ENCODE measurements at regions not wholly inside any gene's neighbourhood (a gene's known extent, or its start where the extent isn't known, plus 50 kb on each side); places are given as distances from the start of the nearest gene placed in this dataset.
"Not testable (repeated sequence)": the region's sequence is repeated elsewhere in the genome, so short reads cannot be mapped to it uniquely, and the experiment has no call there.

- Histone ChIP-seq H3K27me3 (ENCODE audit: low read length) (peaks cover 12% of the 10 kb centered on the region), H3K79me2 (ENCODE audit: low read length) (no peaks in the 10 kb centered on the region), H2AFZ (ENCODE audit: low read length) (no peak overlapping the region), H3K9me3 (ENCODE audit: low read length) (no peaks in the 10 kb centered on the region), H3K9me2 (replicated peaks; ENCODE audit: low read length) (no peaks in the 10 kb centered on the region), H3K36me3 (ENCODE audit: low read depth, low read length) (no peaks in the 10 kb centered on the region), H3K27ac (ENCODE audit: low read length) (no peak overlapping the region), H3K4me2 (ENCODE audit: low read length) (no peak overlapping the region), H3K9ac (ENCODE audit: low read length) (no peak overlapping the region), H3K4me1 (ENCODE audit: insufficient read depth, low read length) (no peaks in the 10 kb centered on the region), H3F3A (ENCODE audit: low read length, unreplicated experiment) (no peaks in the 10 kb centered on the region), H3K4me3 (ENCODE audit: low read length) (no peak overlapping the region), H4K20me1 (ENCODE audit: low read length) (no peaks in the 10 kb centered on the region)
- TF ChIP-seq EZH2phosphoT487 (IDR thresholded peaks at IDR 0.05; ENCODE audit: borderline replicate concordance, low read length) (no peak), EZH2 (IDR thresholded peaks at IDR 0.05; ENCODE audit: low read length, unreplicated experiment) (no peak), CTCF (conservative IDR thresholded peaks at IDR 0.05; ENCODE audit: low read depth, low read length) (no peak)
- DNase-seq (no peak), ATAC-seq (no peak)
- POLR2A ChIA-PET (ENCODE audit: unreplicated experiment) = no interaction called here
- no TSS peak for BruUV-seq (replicated peaks)
- CTCF ChIA-PET = no interaction called here
- intact Hi-C loops (cut with micrococcal nuclease) = no loop called here
Observed at GRCh38 chr6:20340068-20340848, 61.4 kb upstream of the E2F3 start.

GRCh38 chr6:20341096-20341495 is 60.6 kb upstream of the E2F3 start:
- no peaks in the 10 kb centered on the region for H3K9me3 ChIP-seq (ENCODE audit: low read length)
- TF ChIP-seq EZH2phosphoT487 (IDR thresholded peaks at IDR 0.05; ENCODE audit: borderline replicate concordance, low read length) (no peak), EZH2 (IDR thresholded peaks at IDR 0.05; ENCODE audit: low read length, unreplicated experiment) (no peak), CTCF (conservative IDR thresholded peaks at IDR 0.05; ENCODE audit: low read depth, low read length) (no peak)
- no peak overlapping the region for H3K4me2 ChIP-seq (ENCODE audit: low read length)
- no peaks in the 10 kb centered on the region for H3K9me2 ChIP-seq (replicated peaks; ENCODE audit: low read length)
- no peak for ATAC-seq
- CTCF ChIA-PET = no interaction called here
- no peak overlapping the region for H3K27ac ChIP-seq (ENCODE audit: low read length)
- H3K4me1 ChIP-seq (ENCODE audit: insufficient read depth, low read length) = no peaks in the 10 kb centered on the region
- BruUV-seq (replicated peaks) = no TSS peak
- H3K4me3 ChIP-seq (ENCODE audit: low read length) = no peak overlapping the region
- H3K79me2 ChIP-seq (ENCODE audit: low read length) = no peaks in the 10 kb centered on the region
- POLR2A ChIA-PET (ENCODE audit: unreplicated experiment) = no interaction called here
- H3F3A ChIP-seq (ENCODE audit: low read length, unreplicated experiment) = no peaks in the 10 kb centered on the region
- H3K36me3 ChIP-seq (ENCODE audit: low read depth, low read length) = no peaks in the 10 kb centered on the region
- no peak for DNase-seq
- no peak overlapping the region for H3K9ac ChIP-seq (ENCODE audit: low read length)
- no peak overlapping the region for H2AFZ ChIP-seq (ENCODE audit: low read length)
- no peaks in the 10 kb centered on the region for H4K20me1 ChIP-seq (ENCODE audit: low read length)
- peaks cover 12% of the 10 kb centered on the region for H3K27me3 ChIP-seq (ENCODE audit: low read length)
- intact Hi-C loops (cut with micrococcal nuclease) = no loop called here

GRCh38 chr6:20341564-20341963 is 60.1 kb upstream of the E2F3 start:
- CTCF ChIA-PET = no interaction called here

GRCh38 chr6:20346948-20347347 is 54.7 kb upstream of the E2F3 start:
- intact Hi-C loops (cut with micrococcal nuclease); H3F3A ChIP-seq (ENCODE audit: low read length, unreplicated experiment); H3K36me3 ChIP-seq (ENCODE audit: low read depth, low read length); H3K9me2 ChIP-seq (replicated peaks; ENCODE audit: low read length); H3K27ac ChIP-seq (ENCODE audit: low read length); H2AFZ ChIP-seq (ENCODE audit: low read length); ATAC-seq; H3K9ac ChIP-seq (ENCODE audit: low read length); H3K79me2 ChIP-seq (ENCODE audit: low read length); H3K9me3 ChIP-seq (ENCODE audit: low read length); CTCF ChIA-PET; H4K20me1 ChIP-seq (ENCODE audit: low read length); DNase-seq; H3K4me1 ChIP-seq (ENCODE audit: insufficient read depth, low read length); BruUV-seq (replicated peaks); H3K4me3 ChIP-seq (ENCODE audit: low read length); H3K4me2 ChIP-seq (ENCODE audit: low read length); POLR2A ChIA-PET (ENCODE audit: unreplicated experiment): not testable (repeated sequence)
- peaks cover 10% of the 10 kb centered on the region for H3K27me3 ChIP-seq (ENCODE audit: low read length)

More at GRCh38 chr6:20341564-20341963, 60.1 kb upstream of the E2F3 start:
- Histone ChIP-seq H3K4me2 (ENCODE audit: low read length) (no peak overlapping the region), H3K27ac (ENCODE audit: low read length) (no peak overlapping the region), H2AFZ (ENCODE audit: low read length) (no peak overlapping the region), H3K4me3 (ENCODE audit: low read length) (no peak overlapping the region), H3K9me2 (replicated peaks; ENCODE audit: low read length) (no peaks in the 10 kb centered on the region), H3F3A (ENCODE audit: low read length, unreplicated experiment) (no peaks in the 10 kb centered on the region), H3K9ac (ENCODE audit: low read length) (no peak overlapping the region), H4K20me1 (ENCODE audit: low read length) (no peaks in the 10 kb centered on the region), H3K27me3 (ENCODE audit: low read length) (peaks cover 12% of the 10 kb centered on the region), H3K36me3 (ENCODE audit: low read depth, low read length) (no peaks in the 10 kb centered on the region), H3K9me3 (ENCODE audit: low read length) (no peaks in the 10 kb centered on the region), H3K4me1 (ENCODE audit: insufficient read depth, low read length) (no peaks in the 10 kb centered on the region), H3K79me2 (ENCODE audit: low read length) (no peaks in the 10 kb centered on the region)
- no TSS peak for BruUV-seq (replicated peaks)
- DNase-seq (no peak), ATAC-seq (no peak)
- no peak for TF ChIP-seq CTCF (conservative IDR thresholded peaks at IDR 0.05; ENCODE audit: low read depth, low read length)
- TF ChIP-seq EZH2 (IDR thresholded peaks at IDR 0.05; ENCODE audit: low read length, unreplicated experiment) = no peak
- TF ChIP-seq EZH2phosphoT487 (IDR thresholded peaks at IDR 0.05; ENCODE audit: borderline replicate concordance, low read length) = no peak
- intact Hi-C loops (cut with micrococcal nuclease) = no loop called here
- POLR2A ChIA-PET (ENCODE audit: unreplicated experiment) = no interaction called here
